ENCODE measurements at regions not wholly inside any gene's neighbourhood (a gene's known extent, or its start where the extent isn't known, plus 50 kb on each side); places are given as distances from the start of the nearest gene placed in this dataset.

DNA sequence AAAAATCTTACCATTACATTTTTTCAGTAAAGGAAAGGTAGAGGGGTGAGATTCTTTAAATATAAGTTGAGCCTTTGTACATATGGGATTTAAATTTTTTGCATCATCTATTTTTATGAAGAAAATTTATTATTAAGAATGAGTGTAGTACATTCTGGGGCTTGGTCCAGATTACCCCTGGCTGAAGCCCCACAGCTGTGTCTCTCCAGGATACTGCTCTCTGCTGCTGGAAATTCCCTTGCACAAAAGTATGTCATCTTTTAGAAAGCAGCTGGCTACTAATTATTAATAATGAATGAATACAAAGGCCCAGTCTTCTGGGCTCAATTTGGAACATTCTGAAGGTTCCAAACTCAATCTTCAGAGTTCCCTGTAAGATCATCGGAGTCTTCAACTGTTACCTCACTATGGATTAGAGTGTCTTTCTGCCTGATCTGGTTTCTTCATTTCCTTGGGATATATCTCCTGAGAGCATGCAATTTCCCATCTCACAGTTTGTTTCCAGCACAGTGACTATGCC lies 428.6 kb upstream of the BRINP3 start:
- TF ChIP-seq EZH2 (IDR thresholded peaks at IDR 0.05; ENCODE audit: borderline replicate concordance, low read length) = no peak
- TF ChIP-seq, protein P1, sequence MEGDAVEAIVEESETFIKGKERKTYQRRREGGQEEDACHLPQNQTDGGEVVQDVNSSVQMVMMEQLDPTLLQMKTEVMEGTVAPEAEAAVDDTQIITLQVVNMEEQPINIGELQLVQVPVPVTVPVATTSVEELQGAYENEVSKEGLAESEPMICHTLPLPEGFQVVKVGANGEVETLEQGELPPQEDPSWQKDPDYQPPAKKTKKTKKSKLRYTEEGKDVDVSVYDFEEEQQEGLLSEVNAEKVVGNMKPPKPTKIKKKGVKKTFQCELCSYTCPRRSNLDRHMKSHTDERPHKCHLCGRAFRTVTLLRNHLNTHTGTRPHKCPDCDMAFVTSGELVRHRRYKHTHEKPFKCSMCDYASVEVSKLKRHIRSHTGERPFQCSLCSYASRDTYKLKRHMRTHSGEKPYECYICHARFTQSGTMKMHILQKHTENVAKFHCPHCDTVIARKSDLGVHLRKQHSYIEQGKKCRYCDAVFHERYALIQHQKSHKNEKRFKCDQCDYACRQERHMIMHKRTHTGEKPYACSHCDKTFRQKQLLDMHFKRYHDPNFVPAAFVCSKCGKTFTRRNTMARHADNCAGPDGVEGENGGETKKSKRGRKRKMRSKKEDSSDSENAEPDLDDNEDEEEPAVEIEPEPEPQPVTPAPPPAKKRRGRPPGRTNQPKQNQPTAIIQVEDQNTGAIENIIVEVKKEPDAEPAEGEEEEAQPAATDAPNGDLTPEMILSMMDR (conservative IDR thresholded peaks at IDR 0.05 in 1 of 2, IDR thresholded peaks at IDR 0.05 in 1 of 2; ENCODE audit: extremely low read depth in 1 of 2, insufficient read depth in 1 of 2, low read depth in 1 of 2, low read length in 2 of 2) = no peak

Measured in mammary epithelial cell (primary cell).